ENCODE measurements at regions not wholly inside any gene's neighbourhood (a gene's known extent, or its start where the extent isn't known, plus 50 kb on each side); places are given as distances from the start of the nearest gene placed in this dataset.
A peak's percentile ranks its signal among the peaks of the same experiment; 100 is the strongest.

DNA sequence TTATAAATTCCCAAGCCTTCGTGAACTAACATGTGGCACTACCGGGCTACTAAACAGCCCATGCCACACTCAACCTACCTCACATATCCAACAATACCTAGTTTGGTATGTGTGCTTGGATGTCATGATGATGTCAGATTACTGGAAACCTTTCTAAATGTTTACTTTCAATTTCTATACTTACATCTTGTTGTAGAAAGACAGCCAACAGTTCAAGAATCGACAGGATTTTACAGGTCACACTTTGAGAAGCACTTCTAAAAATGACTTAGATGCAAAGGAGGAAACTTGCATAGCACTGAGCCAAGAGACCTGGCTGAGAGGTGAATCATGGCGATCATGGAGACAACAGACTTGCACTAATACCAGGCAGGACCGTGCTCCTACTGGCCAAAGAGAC lies 209.9 kb downstream of the COL4A1 start:
- no peaks in the 10 kb centered on the region for H3K36me3 ChIP-seq (replicated peaks in 1 of 2)
- no peaks in the 10 kb centered on the region for H3K27me3 ChIP-seq
- WGBS, 4 donors: 90 to 94% (median 93%) methylated on average over 5 of the region's 5 CpGs
- no peak overlapping the region for H3K27ac ChIP-seq
- no peak overlapping the region for H3K4me3 ChIP-seq
- peaks cover 0 to 17% of the 10 kb centered on the region in 2 donors for H3K4me1 ChIP-seq (replicated peaks in 1 of 2)
- TF ChIP-seq POLR2A (IDR thresholded peaks at IDR 0.05): no peak
- TF ChIP-seq, protein P1, sequence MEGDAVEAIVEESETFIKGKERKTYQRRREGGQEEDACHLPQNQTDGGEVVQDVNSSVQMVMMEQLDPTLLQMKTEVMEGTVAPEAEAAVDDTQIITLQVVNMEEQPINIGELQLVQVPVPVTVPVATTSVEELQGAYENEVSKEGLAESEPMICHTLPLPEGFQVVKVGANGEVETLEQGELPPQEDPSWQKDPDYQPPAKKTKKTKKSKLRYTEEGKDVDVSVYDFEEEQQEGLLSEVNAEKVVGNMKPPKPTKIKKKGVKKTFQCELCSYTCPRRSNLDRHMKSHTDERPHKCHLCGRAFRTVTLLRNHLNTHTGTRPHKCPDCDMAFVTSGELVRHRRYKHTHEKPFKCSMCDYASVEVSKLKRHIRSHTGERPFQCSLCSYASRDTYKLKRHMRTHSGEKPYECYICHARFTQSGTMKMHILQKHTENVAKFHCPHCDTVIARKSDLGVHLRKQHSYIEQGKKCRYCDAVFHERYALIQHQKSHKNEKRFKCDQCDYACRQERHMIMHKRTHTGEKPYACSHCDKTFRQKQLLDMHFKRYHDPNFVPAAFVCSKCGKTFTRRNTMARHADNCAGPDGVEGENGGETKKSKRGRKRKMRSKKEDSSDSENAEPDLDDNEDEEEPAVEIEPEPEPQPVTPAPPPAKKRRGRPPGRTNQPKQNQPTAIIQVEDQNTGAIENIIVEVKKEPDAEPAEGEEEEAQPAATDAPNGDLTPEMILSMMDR (IDR thresholded peaks at IDR 0.05): no peak
- intact Hi-C loops (cut with DNase I): no loop called here
- DNase-seq: no peak
- H3K9me3 ChIP-seq (replicated peaks in 1 of 3): peaks cover 0 to 10% (median 0%) of the 10 kb centered on the region in 3 donors

DNA sequence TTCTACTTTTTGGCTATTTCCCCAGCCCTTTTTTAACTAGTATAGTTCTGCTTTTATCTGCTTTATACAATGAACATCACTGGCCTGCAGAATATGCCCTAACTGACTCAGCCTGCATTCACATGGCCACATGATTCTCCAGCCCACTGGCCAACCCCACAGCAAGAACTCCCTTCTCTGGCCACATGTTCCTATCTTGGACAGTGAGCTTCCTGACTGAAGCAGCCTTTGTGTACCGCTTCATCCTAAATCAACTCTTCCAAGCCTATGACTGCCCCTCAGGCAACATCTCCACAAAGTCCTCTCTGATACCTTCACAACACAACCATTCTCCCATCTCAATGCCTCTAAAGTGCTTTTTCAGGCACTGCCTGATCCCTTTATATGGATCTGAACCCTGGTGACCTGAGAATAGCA lies 214.1 kb downstream of the COL4A1 start:
- WGBS, 4 donors: 0 to 93% (median 90%) methylated on average over 1 of the region's 1 CpG
- Histone ChIP-seq H3K27me3 (no peaks in the 10 kb centered on the region), H3K4me3 (no peak overlapping the region), H3K27ac (no peak overlapping the region), H3K9me3 (replicated peaks in 1 of 3) (no peaks in the 10 kb centered on the region), H3K36me3 (replicated peaks in 1 of 2) (no peaks in the 10 kb centered on the region), H3K4me1 (replicated peaks in 1 of 2) (peaks cover 0 to 17% of the 10 kb centered on the region in 2 donors)
- TF ChIP-seq, protein P1 (IDR thresholded peaks at IDR 0.05): no peak
- no peak for TF ChIP-seq POLR2A (IDR thresholded peaks at IDR 0.05)
- intact Hi-C loops (cut with DNase I): no loop called here
- no peak for DNase-seq

DNA sequence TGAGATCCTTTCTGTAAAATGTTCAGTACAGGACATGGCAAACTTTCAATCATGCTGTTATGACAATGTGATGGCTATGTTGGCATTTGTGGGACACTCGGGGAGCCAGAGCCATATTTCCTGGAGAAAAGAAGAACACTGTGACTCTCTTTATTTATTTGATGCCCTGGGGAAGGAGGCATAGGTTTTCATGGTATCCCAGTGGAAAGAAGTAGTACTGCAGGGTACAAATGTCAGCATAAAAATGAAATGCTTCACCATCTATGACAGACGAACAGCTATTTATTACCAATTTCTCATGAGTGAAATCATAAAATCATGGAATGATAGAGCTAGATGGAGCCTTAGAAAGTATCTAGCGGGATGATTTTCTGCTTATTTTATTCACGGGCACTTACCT lies 217.1 kb downstream of the COL4A1 start:
- no peak overlapping the region for H3K4me3 ChIP-seq
- no peak for DNase-seq
- no peaks in the 10 kb centered on the region for H3K36me3 ChIP-seq (replicated peaks in 1 of 2)
- no peaks in the 10 kb centered on the region for H3K27me3 ChIP-seq
- 67 to 72% (median 69%) methylated on average over 4 of the region's 4 CpGs for WGBS, 4 donors
- H3K27ac ChIP-seq: no peak overlapping the region
- intact Hi-C loops (cut with DNase I): no loop called here
- peaks cover 0 to 8% of the 10 kb centered on the region in 2 donors for H3K4me1 ChIP-seq (replicated peaks in 1 of 2)
- no peaks in the 10 kb centered on the region for H3K9me3 ChIP-seq (replicated peaks in 1 of 3)
- TF ChIP-seq, protein P1 (IDR thresholded peaks at IDR 0.05): peak in 5 of 6 experiments; percentile 1 to 42 (median 30)
- no peak for TF ChIP-seq POLR2A (IDR thresholded peaks at IDR 0.05)

DNA sequence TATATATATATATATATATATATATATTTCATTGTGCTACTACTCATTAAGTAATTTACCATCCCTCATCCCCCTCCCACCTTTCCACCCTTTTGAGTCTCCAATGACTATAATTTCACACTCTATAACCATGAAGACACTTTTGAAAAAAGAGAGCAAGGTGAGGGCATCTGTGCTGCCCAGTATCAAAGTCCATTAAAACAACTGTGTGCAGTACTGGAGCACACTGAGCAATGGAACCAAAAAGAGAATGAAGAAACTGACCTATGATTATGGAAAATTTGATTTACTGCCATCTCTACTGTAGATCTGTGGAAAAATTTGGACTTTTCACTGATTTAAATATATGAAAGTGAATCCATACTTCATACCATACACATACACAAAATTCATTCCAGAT lies 217.9 kb downstream of the COL4A1 start:
- TF ChIP-seq POLR2A (IDR thresholded peaks at IDR 0.05): no peak
- TF ChIP-seq, protein P1 (IDR thresholded peaks at IDR 0.05): no peak
- Histone ChIP-seq H3K27ac (no peak overlapping the region), H3K27me3 (no peaks in the 10 kb centered on the region), H3K4me1 (replicated peaks in 1 of 2) (peaks cover 0 to 4% of the 10 kb centered on the region in 2 donors), H3K9me3 (replicated peaks in 1 of 3) (no peaks in the 10 kb centered on the region), H3K36me3 (replicated peaks in 1 of 2) (no peaks in the 10 kb centered on the region), H3K4me3 (no peak overlapping the region)
- intact Hi-C loops (cut with DNase I): no loop called here
- DNase-seq: no peak

All from adrenal gland (tissue), 9 donors.